NCI-H446 treated with DMSO at 0.1 percent for 48 hours (cell line): ENCODE measurements at regions not wholly inside any gene's neighbourhood (a gene's known extent, or its start where the extent isn't known, plus 50 kb on each side); places are given as distances from the start of the nearest gene placed in this dataset.
"Not testable (repeated sequence)": the region's sequence is repeated elsewhere in the genome, so short reads cannot be mapped to it uniquely, and the experiment has no call there.

Experiments used
- DNase-seq: peaks from one replicate; lab custom pipeline; 2025; lab: John Stamatoyannopoulos, UW

- DNase-seq: no peak
Measured at GRCh38 chr12:47307680-47308399, 228.1 kb upstream of the AMIGO2 start.

DNA sequence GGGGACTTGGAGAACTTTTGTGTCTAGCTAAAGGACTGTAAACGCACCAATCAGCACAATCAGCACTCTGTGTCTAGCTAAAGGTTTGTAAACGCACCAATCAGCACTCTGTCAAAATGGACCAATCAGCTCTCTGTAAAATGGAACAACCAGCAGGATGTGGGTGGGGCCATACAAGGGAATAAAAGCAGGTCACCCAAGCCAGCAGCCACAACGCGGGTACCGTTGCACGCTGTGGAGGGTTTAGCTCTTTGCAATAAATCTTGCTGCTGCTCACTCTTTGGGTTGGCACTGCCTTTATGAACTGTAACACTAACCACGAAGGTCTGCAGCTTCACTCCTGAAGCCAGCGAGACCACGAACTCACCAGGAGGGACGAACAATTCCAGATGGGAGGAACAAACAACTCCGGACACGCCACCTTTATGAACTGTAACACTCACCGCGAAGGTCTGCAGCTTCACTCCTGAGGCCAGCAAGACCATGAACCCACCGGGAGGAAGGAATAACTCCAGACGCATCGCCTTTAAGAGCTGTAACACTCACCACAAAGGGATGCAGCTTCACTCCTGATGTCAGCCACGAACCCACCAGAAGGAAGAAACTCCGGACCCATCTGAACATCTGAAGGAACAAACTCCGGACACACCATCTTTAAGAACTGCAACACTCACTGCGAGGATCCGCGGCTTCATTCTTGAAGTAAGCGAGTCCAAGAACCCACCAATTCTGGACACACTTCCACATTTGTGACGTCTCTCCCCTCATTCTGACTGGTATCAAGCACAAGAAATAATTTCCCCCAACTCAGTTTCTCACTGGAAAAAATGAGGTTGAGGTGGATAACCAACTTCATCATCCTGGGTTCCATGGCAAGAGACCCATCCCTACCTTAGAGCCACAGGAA is 227.3 kb upstream of the AMIGO2 start:
- not testable (repeated sequence) for DNase-seq

DNA sequence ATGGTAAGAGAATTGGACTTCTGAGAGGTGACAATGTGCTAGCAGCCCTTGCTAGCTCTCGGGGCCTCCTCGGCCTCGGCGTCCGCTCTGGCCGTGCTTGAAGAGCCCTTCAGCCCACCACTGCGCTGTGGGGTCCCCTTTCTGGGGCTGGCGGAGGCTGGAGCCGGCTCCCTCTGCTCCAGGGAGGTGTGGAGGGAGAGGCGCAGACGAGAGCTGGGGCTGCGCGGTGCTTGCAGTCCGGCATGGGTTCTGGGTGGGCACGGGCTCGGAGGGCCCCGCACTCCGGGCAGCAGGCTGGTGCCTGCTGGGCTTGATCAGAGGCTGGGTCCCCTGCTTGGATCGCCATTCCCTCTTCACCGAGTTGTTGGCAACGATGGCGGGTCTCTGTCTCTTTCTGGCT is 226.4 kb upstream of the AMIGO2 start:
- no peak for DNase-seq

DNA sequence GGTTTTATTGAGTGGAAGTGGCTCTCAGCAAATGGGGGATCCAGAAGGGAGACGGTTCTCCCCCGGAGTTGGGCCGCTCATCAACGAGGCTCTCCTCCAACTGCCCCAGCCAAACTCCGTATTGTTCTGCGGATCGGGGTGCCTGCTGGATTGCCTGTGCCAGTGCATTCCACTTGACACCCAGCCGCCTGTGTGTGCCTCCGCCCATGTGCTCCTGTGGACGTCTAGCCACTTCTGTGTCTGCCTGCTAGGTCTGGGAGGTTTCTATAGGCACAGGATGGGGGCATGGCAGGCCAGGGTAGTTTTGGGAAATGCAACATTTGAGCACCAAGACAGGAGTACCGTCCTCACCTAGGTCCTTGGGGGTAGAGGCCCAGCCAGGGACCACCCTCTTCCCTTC is 225.7 kb upstream of the AMIGO2 start:
- DNase-seq: no peak

GRCh38 chr12:47303995-47304560 is 224.3 kb upstream of the AMIGO2 start:
- no peak for DNase-seq

DNA sequence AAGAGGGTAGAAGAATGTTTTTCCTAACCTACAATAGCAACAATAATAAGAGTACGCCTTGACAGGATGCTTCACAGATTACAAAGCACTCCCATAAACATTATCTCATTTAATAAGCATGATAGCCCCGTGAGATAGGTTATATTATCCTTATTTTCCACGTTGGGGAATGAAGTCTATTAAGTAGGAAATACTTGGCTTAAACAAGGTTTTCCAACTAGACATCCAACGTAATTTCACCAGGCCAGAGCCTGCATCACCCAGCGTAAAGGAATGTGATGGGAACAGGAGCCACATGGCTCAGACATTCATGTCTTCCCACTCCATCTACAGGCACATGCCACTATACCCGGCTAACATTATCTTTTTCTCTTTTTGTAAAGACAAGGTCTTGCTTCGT is 223.4 kb upstream of the AMIGO2 start:
- DNase-seq: no peak

- no peak for DNase-seq
Measured at GRCh38 chr12:47302111-47302671, 222.4 kb upstream of the AMIGO2 start.

DNA sequence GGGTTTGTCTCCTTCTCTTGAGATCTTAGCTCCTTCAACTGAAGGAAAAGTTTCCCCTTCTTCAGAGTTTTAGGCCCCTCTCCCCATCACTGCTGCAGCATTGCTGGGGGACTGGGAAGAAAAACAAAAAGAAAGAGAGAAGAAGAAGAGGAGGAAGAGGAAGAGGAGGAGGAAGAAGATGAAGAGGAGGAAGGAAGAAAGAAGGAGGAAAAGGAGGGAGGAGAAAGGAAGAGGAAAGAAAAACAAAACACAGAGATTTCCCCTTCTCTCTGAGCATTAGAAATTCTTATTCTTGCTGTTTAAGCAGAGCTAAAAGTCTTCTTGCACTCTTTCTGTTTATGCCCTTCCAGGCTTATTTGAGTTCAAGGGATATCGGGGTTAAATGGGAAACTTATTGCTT is 219.8 kb upstream of the AMIGO2 start:
- no peak for DNase-seq

DNA sequence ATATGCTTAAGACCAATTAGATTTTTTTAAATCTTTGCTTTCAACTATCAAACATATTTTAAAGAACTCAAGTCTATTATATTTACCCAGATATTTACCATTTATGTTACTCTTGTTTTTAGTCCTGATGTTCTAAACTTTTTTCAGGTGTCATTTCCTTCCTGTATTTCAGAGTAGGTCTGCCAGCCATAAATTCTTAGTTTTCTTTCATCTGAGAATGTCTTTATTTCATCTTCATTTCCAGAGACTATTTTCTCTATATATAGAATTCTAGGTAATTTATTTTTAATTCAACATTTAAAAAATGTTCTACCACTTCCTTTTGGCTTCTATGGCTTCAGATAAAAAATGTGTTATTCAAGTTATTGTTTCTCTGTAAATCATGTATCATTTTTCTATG is 218.2 kb upstream of the AMIGO2 start:
- no peak for DNase-seq

- no peak for DNase-seq
Measured at GRCh38 chr12:47296828-47297227, 217.1 kb upstream of the AMIGO2 start.

DNA sequence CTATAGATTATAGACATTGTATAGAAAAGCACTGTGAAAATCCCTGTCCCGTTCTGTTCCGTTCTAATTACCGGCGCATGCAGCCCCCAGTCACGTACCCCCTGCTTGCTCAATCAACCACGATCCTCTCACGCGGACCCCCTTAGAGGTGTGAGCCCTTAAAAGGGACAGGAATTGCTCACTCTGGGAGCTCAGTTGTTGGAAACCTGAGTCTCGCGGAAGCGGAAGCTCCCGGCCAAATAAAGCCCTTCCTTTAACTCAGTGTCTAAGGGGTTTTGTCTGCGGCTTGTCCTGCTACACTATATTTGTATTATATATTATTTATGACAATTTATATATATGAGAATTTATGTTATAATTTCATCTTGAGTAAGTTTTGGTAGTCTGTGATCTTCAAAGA is 213.6 kb upstream of the AMIGO2 start:
- no peak for DNase-seq

GRCh38 chr12:47286676-47287075 is 206.9 kb upstream of the AMIGO2 start:
- DNase-seq: no peak
